H1 (cell line): ENCODE measurements at regions not wholly inside any gene's neighbourhood (a gene's known extent, or its start where the extent isn't known, plus 50 kb on each side); places are given as distances from the start of the nearest gene placed in this dataset.

Experiments
- CTCF ChIA-PET: fragments of 300-600 bp; sonication (Branson Sonifier 250); formaldehyde crosslinking; loops from one replicate; lab custom pipeline; 2021; ENCODE audit not compliant: partially characterized antibody; lab: Charles Lee
- POLR2A ChIA-PET: fragments of 300-600 bp; sonication (Branson Sonifier 250); formaldehyde crosslinking; loops from one replicate; lab custom pipeline; 2021; ENCODE audit warnings: inconsistent platforms; ENCODE audit not compliant: partially characterized antibody; lab: Charles Lee
- DNase-seq, 2 experiments: peaks; one replicate each; pipeline versions ENCODE4 v3.0.0 to v3.0.0-alpha.2; 2010 to 2022; ENCODE audit warnings: low spot score in 2 of 2, low read depth in 1 of 2, mixed read lengths in 1 of 2
- FAIRE-seq: peaks from 2 replicates; lab custom pipeline; 2011; peaks lifted over from hg19 to GRCh38; lab: Jason Lieb, UNC
- H2AFZ ChIP-seq: 2 replicates; pipeline ENCODE4 v1.8.1; 2012; ENCODE audit warnings: low read length, inconsistent platforms
- H2AK5ac ChIP-seq: 2 replicates; pipeline ENCODE4 v1.6.1; 2013; ENCODE audit warnings: low read depth, low read length
- H2BK120ac ChIP-seq: replicated peaks from 2 replicates; pipeline ENCODE3; 2013; ENCODE audit warnings: low read depth, low read length, inconsistent platforms
- H2BK12ac ChIP-seq: 2 replicates; pipeline ENCODE4 v1.6.1; 2013; ENCODE audit warnings: low read depth, low read length
- H2BK15ac ChIP-seq: 2 replicates; pipeline ENCODE4 v1.6.1; 2013; ENCODE audit warnings: low read length
- H2BK20ac ChIP-seq: 2 replicates; pipeline ENCODE4 v1.6.1; 2013; ENCODE audit warnings: low read length
- H2BK5ac ChIP-seq: 2 replicates; pipeline ENCODE4 v1.6.1; 2013; ENCODE audit warnings: low read depth, low read length
- H3K14ac ChIP-seq: 2 replicates; pipeline ENCODE4 v1.6.1; 2013; ENCODE audit warnings: inconsistent platforms; ENCODE audit not compliant: insufficient read length
- H3K18ac ChIP-seq: 2 replicates; pipeline ENCODE4 v1.6.1; 2013; ENCODE audit warnings: low read length; ENCODE audit errors: extremely low read depth
- H3K23ac ChIP-seq: 2 replicates; pipeline ENCODE4 v1.6.1; 2013; ENCODE audit warnings: inconsistent platforms; ENCODE audit not compliant: insufficient read length
- H3K23me2 ChIP-seq: 2 replicates; pipeline ENCODE4 v1.6.1; 2013; ENCODE audit warnings: low read depth, low read length
- H3K27ac ChIP-seq: 2 replicates; pipeline ENCODE4 v1.6.1; 2011; ENCODE audit warnings: low read depth, low read length, inconsistent platforms
- H3K27me3 ChIP-seq, 4 experiments: replicated peaks in 1 of 4; 1 replicate in 1 of 4; 2 replicates in 3 of 4; pipeline versions ENCODE4 v1.6.1 to v1.8.1; 2011 to 2013; ENCODE audit warnings: low read length in 3 of 4, mild to moderate bottlenecking in 3 of 4, inconsistent platforms in 2 of 4, mixed read lengths in 2 of 4, moderate library complexity in 1 of 4; ENCODE audit not compliant: control insufficient read depth in 3 of 4, insufficient read depth in 3 of 4; ENCODE audit errors: extremely low read depth in 1 of 4
- H3K36me3 ChIP-seq, 4 experiments: 2 replicates each; pipeline versions ENCODE4 v1.6.1 to v1.8.1; 2011 to 2013; ENCODE audit warnings: mild to moderate bottlenecking in 4 of 4, low read length in 3 of 4, moderate library complexity in 2 of 4, control low read depth in 1 of 4, inconsistent platforms in 1 of 4; ENCODE audit not compliant: insufficient read depth in 4 of 4, control insufficient read depth in 2 of 4
- H3K4ac ChIP-seq: replicated peaks from 2 replicates; pipeline ENCODE3; 2013; ENCODE audit warnings: low read length, low read depth, mixed read lengths, inconsistent platforms; ENCODE audit not compliant: insufficient read length
- H3K4me1 ChIP-seq, 4 experiments: replicated peaks in 1 of 4; 1 replicate in 1 of 4; 2 replicates in 3 of 4; pipeline versions ENCODE4 v1.6.1 to v1.8.1; 2011 to 2013; ENCODE audit warnings: low read length in 3 of 4, inconsistent platforms in 2 of 4, mixed read lengths in 1 of 4; ENCODE audit not compliant: insufficient read depth in 4 of 4, control insufficient read depth in 3 of 4
- H3K4me2 ChIP-seq, 2 experiments: 2 replicates each; pipeline versions ENCODE4 v1.6.1 to v1.8.1; 2011 to 2013; ENCODE audit warnings: low read depth in 2 of 2, low read length in 2 of 2, control low read depth in 1 of 2, inconsistent platforms in 1 of 2, mild to moderate bottlenecking in 1 of 2; ENCODE audit not compliant: insufficient read depth in 1 of 2
- H3K4me3 ChIP-seq, 4 experiments: fragments of 200-600, 300-600 bp in 1 of 4; sonication (generic), shearing (Covaris generic), sonication (Bioruptor Twin) in 1 of 4; 2 replicates each; pipeline versions ENCODE4 v1.5.1 to v1.8.1; 2011 to 2016; ENCODE audit warnings: low read length in 4 of 4, low read depth in 3 of 4, control low read depth in 2 of 4, inconsistent platforms in 2 of 4, mild to moderate bottlenecking in 2 of 4, mixed read lengths in 1 of 4, moderate library complexity in 1 of 4; ENCODE audit not compliant: insufficient read depth in 2 of 4; ENCODE audit errors: extremely low read depth in 1 of 4
- H3K56ac ChIP-seq: replicated peaks from 2 replicates; pipeline ENCODE3; 2013; ENCODE audit warnings: low read depth, mild to moderate bottlenecking, mixed read lengths, low read length, inconsistent platforms; ENCODE audit not compliant: insufficient read length
- H3K79me1 ChIP-seq: 2 replicates; pipeline ENCODE4 v1.6.1; 2013; ENCODE audit warnings: low read depth, low read length, control low read depth
- H3K79me2 ChIP-seq, 2 experiments: 2 replicates each; pipeline versions ENCODE4 v1.6.1 to v1.8.1; 2012 to 2013; ENCODE audit warnings: low read length in 2 of 2, mild to moderate bottlenecking in 2 of 2, inconsistent platforms in 1 of 2; ENCODE audit not compliant: insufficient read depth in 2 of 2, control insufficient read depth in 1 of 2
- H3K9ac ChIP-seq, 4 experiments: replicated peaks in 1 of 4; 1 replicate in 1 of 4; 2 replicates in 3 of 4; pipeline versions ENCODE4 v1.6.1 to v1.8.1; 2011 to 2013; ENCODE audit warnings: low read depth in 3 of 4, low read length in 3 of 4, control low read depth in 2 of 4, mild to moderate bottlenecking in 2 of 4, moderate library complexity in 2 of 4, inconsistent platforms in 1 of 4; ENCODE audit errors: extremely low read depth in 1 of 4
- H3K9me3 ChIP-seq, 2 experiments: 2 replicates each; pipeline versions ENCODE4 v1.6.1 to v1.8.1; 2012 to 2013; ENCODE audit warnings: mild to moderate bottlenecking in 2 of 2, moderate library complexity in 2 of 2, control low read depth in 1 of 2, inconsistent platforms in 1 of 2, low read depth in 1 of 2, low read length in 1 of 2, mixed read lengths in 1 of 2; ENCODE audit not compliant: insufficient read depth in 2 of 2
- H4K20me1 ChIP-seq, 2 experiments: replicated peaks in 1 of 2; 2 replicates each; pipeline versions ENCODE3 to v1.8.1; 2011 to 2013; ENCODE audit warnings: inconsistent platforms in 2 of 2, low read length in 2 of 2, mild to moderate bottlenecking in 1 of 2; ENCODE audit not compliant: insufficient read depth in 2 of 2, control insufficient read depth in 1 of 2
- H4K5ac ChIP-seq: 2 replicates; pipeline ENCODE4 v1.6.1; 2013; ENCODE audit warnings: low read length, low read depth, mixed read lengths, inconsistent platforms; ENCODE audit not compliant: insufficient read length
- H4K8ac ChIP-seq: 2 replicates; pipeline ENCODE4 v1.8.0; 2013; ENCODE audit warnings: mild to moderate bottlenecking, moderate library complexity, low read length, inconsistent platforms; ENCODE audit not compliant: insufficient read depth; ENCODE audit errors: extremely low read depth
- H4K91ac ChIP-seq: replicated peaks from 2 replicates; pipeline ENCODE3; 2013; ENCODE audit warnings: low read length, mixed read lengths, inconsistent platforms; ENCODE audit not compliant: insufficient read length
- ASH2L ChIP-seq: fragments of 200-600, 300-600 bp; sonication (generic); IDR thresholded peaks from one replicate; pipeline ENCODE4 v1.7.1; 2017; ENCODE audit warnings: low read length
- BRCA1 ChIP-seq: IDR thresholded peaks from 2 replicates; pipeline ENCODE4 v1.6.1; 2012; ENCODE audit warnings: low read depth, low read length, improper control_type of control experiment
- CBX8 ChIP-seq: fragments of 300-800, 300-1000 bp; sonication (generic); IDR thresholded peaks from 2 replicates; pipeline ENCODE4 v1.7.1; 2016; ENCODE audit warnings: low read depth, low read length, borderline replicate concordance
- CREB1 ChIP-seq: IDR thresholded peaks from 2 replicates; pipeline ENCODE4 v1.6.1; 2012; ENCODE audit warnings: inconsistent platforms
- EGR1 ChIP-seq: IDR thresholded peaks from 2 replicates; pipeline ENCODE4 v1.6.1; 2011; ENCODE audit warnings: low read depth, low read length, borderline replicate concordance
- GTF2F1 ChIP-seq: IDR thresholded peaks from 2 replicates; pipeline ENCODE4 v1.6.1; 2012; ENCODE audit warnings: low read depth, low read length, improper control_type of control experiment, borderline replicate concordance
- JUN ChIP-seq: IDR thresholded peaks from 2 replicates; pipeline ENCODE4 v1.6.1; 2011; ENCODE audit warnings: low read depth, mild to moderate bottlenecking, improper control_type of control experiment, low read length
- PHF8 ChIP-seq: fragments of 200-600 bp; sonication (generic); conservative IDR thresholded peaks from 2 replicates; pipeline ENCODE4 v1.7.1; 2012; ENCODE audit warnings: low read depth, mild to moderate bottlenecking, inconsistent platforms, low read length, moderate library complexity
- RAD21 ChIP-seq, 2 experiments: IDR thresholded peaks in 1 of 2; conservative IDR thresholded peaks in 1 of 2; 2 replicates each; pipeline ENCODE4 v1.6.1; 2011; ENCODE audit warnings: low read depth in 2 of 2, low read length in 2 of 2, improper control_type of control experiment in 1 of 2, inconsistent platforms in 1 of 2, mild to moderate bottlenecking in 1 of 2, moderate library complexity in 1 of 2
- RFX5 ChIP-seq: IDR thresholded peaks from 2 replicates; pipeline ENCODE4 v1.6.1; 2011; ENCODE audit warnings: low read depth, low read length, improper control_type of control experiment, borderline replicate concordance
- SAP30 ChIP-seq: fragments of 300-600 bp; sonication (generic); IDR thresholded peaks from 2 replicates; pipeline ENCODE4 v1.7.1; 2012; ENCODE audit warnings: low read length, moderate library complexity, mild to moderate bottlenecking, inconsistent platforms; ENCODE audit not compliant: insufficient read depth, insufficient replicate concordance
- TEAD4 ChIP-seq: IDR thresholded peaks from 2 replicates; pipeline ENCODE4 v1.6.1; 2012; ENCODE audit warnings: low read depth, low read length, inconsistent platforms, mixed read lengths
- WGBS, 2 experiments: shearing (Covaris generic) in 1 of 2; methylation state at CpG; one replicate each; pipeline versions ENCODE4 v1.1.6 to v1.1.7; 2013 to 2015; ENCODE audit warnings: low lambda C conversion rate in 2 of 2, mixed read lengths in 2 of 2, inconsistent platforms in 1 of 2, low coverage in 1 of 2, missing lambda C conversion rate in 1 of 2; ENCODE audit not compliant: insufficient replicate concordance in 2 of 2, insufficient coverage in 1 of 2, insufficient read length in 1 of 2; ENCODE audit errors: extremely low coverage in 1 of 2, missing lambda C conversion rate in 1 of 2; 5-methylcytosine and 5-hydroxymethylcytosine counted together

- H4K8ac ChIP-seq: no peak overlapping the region
- H2AFZ ChIP-seq: no peak overlapping the region
- no peak overlapping the region for H3K56ac ChIP-seq
- no peaks in the 10 kb centered on the region for H3K36me3 ChIP-seq
- H2BK20ac ChIP-seq: no peak overlapping the region
- ChIA-PET CTCF (no interaction called here), POLR2A (no interaction called here)
- H4K91ac ChIP-seq: no peak overlapping the region
- H3K9me3 ChIP-seq: no peaks in the 10 kb centered on the region
- no peaks in the 10 kb centered on the region for H3K23me2 ChIP-seq
- TF ChIP-seq SAP30 (no peak), JUN (no peak), PHF8 (no peak), ASH2L (no peak), EGR1 (no peak), CREB1 (no peak), RAD21 (IDR thresholded peaks at IDR 0.05 in 1 of 2, conservative IDR thresholded peaks at IDR 0.05 in 1 of 2; ENCODE audit: low read depth in 2 of 2, low read length in 2 of 2) (no peak), BRCA1 (no peak), CBX8 (no peak), GTF2F1 (no peak), TEAD4 (no peak), RFX5 (no peak)
- DNase-seq: no peak
- WGBS, 2 experiments: 63% methylated on average over 9 of the region's 9 CpGs; no CpG with 5 or more reads in 1 of the 2 experiments
- H3K23ac ChIP-seq: no peak overlapping the region
- H4K20me1 ChIP-seq: no peaks in the 10 kb centered on the region
- no peak overlapping the region for H2BK12ac ChIP-seq
- H3K79me2 ChIP-seq: no peaks in the 10 kb centered on the region
- no peak overlapping the region for H2AK5ac ChIP-seq
- H3K79me1 ChIP-seq: no peaks in the 10 kb centered on the region
- H3K4me1 ChIP-seq: no peaks in the 10 kb centered on the region
- no peak overlapping the region for H3K9ac ChIP-seq
- no peak overlapping the region for H3K14ac ChIP-seq
- no peak overlapping the region for H3K4ac ChIP-seq
- H4K5ac ChIP-seq: no peak overlapping the region
- no peak overlapping the region for H3K4me2 ChIP-seq
- no peak overlapping the region for H2BK5ac ChIP-seq
- H3K27ac ChIP-seq: no peak overlapping the region
- H3K27me3 ChIP-seq: no peaks in the 10 kb centered on the region
- no peak overlapping the region for H3K18ac ChIP-seq
- no peak overlapping the region for H2BK120ac ChIP-seq
- no peak for FAIRE-seq
- no peak overlapping the region for H2BK15ac ChIP-seq
- H3K4me3 ChIP-seq: no peak overlapping the region
These were observed 835.9 kb downstream of the UQCRFS1 start for GRCh38 chr19:28377077-28377476.
